Small intestine (tissue), 7 donors: ENCODE measurements at regions not wholly inside any gene's neighbourhood (a gene's known extent, or its start where the extent isn't known, plus 50 kb on each side); places are given as distances from the start of the nearest gene placed in this dataset.

ENCODE experiments used
- DNase-seq, 2 donors: peaks; one replicate each; pipeline versions ENCODE4 v3.0.0 to v3.0.0-alpha.2; 2013
- FAIRE-seq: peaks from 2 replicates; lab custom pipeline; 2012; peaks lifted over from hg19 to GRCh38; lab: Jason Lieb, UNC
- H3K27ac ChIP-seq, 3 donors: one replicate each; pipeline ENCODE4 v1.5.1; 2013; ENCODE audit warnings: low read length in 2 of 3, mild to moderate bottlenecking in 2 of 3, control low read depth in 1 of 3, inconsistent platforms in 1 of 3, low read depth in 1 of 3, moderate library complexity in 1 of 3
- H3K27me3 ChIP-seq, 3 donors: one replicate each; pipeline ENCODE4 v1.6.1; 2013; ENCODE audit warnings: low read length in 3 of 3, inconsistent platforms in 1 of 3; ENCODE audit not compliant: control insufficient read depth in 3 of 3, insufficient read depth in 3 of 3
- H3K36me3 ChIP-seq, 3 donors: one replicate each; pipeline ENCODE4 v1.6.1; 2013; ENCODE audit warnings: low read length in 3 of 3, inconsistent platforms in 1 of 3, low read depth in 1 of 3, mild to moderate bottlenecking in 1 of 3, moderate library complexity in 1 of 3; ENCODE audit not compliant: control insufficient read depth in 3 of 3, insufficient read depth in 2 of 3
- H3K4me1 ChIP-seq, 3 donors: one replicate each; pipeline ENCODE4 v1.6.1; 2013; ENCODE audit warnings: low read length in 2 of 3, inconsistent platforms in 1 of 3, low read depth in 1 of 3, mild to moderate bottlenecking in 1 of 3, moderate library complexity in 1 of 3; ENCODE audit not compliant: control insufficient read depth in 3 of 3, insufficient read depth in 2 of 3
- H3K4me3 ChIP-seq, 3 donors: one replicate each; pipeline ENCODE4 v1.5.1; 2013; ENCODE audit warnings: low read length in 3 of 3, control low read depth in 1 of 3, inconsistent platforms in 1 of 3, low read depth in 1 of 3, mild to moderate bottlenecking in 1 of 3, moderate library complexity in 1 of 3
- H3K9me3 ChIP-seq, 2 donors: one replicate each; pipeline ENCODE4 v1.6.1; 2013; ENCODE audit warnings: low read depth in 1 of 2, low read length in 1 of 2; ENCODE audit not compliant: control insufficient read depth in 2 of 2, insufficient read depth in 1 of 2
- WGBS, 3 donors: extraction: QIAGEN DNeasy Blood & Tissue Kit; methylation state at CpG; one replicate each; pipeline ENCODE4 v1.1.7; 2013; 5-methylcytosine and 5-hydroxymethylcytosine counted together
- donor health status: healthy with polysubstance abuse.
- donor health status: control.
- donor health status: control.
- donor health status: Bipolar disorder and iron deficiency.
- donor health status: healthy.

DNA sequence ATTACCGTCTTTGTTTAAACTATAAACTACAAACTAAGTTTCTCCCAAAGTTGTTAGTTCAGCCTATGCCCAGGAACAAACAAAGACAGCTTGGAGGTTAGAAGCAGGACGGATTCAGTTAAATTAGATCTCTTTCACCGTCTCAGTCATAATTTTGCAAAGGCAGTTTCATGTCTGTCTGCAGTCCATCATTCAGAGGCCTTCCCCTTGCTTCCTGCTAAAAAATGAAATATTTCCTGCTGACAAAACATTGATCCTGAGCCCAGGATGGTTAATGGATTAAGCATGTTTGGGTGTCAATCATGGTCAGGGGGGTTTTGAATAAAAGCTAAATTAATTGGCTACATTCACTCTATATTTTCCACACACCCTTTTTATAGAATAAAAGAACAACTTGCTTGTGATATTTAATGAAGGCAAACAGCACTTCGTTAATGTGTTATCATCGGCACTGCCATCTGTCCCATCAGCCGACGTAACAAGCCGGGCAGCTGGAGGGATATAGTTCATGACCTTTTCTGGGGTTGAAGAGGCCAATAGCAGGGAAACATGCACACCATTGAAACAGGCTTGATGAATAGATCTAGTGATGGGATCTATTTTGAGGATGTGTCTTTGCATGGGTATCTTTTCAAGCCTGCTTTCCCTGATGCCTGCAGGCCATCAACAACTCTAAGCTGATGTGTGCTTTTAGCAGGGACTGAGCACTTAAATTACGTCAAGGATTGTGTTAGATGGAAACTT lies 521.3 kb upstream of the TMEM132C start:
- no peaks in the 10 kb centered on the region for H3K36me3 ChIP-seq
- H3K27me3 ChIP-seq, result no peaks in the 10 kb centered on the region
- H3K4me1 ChIP-seq, result no peaks in the 10 kb centered on the region
- no peaks in the 10 kb centered on the region for H3K9me3 ChIP-seq
- H3K27ac ChIP-seq, result no peak overlapping the region
- WGBS, 3 donors, result 73 to 82% (median 76%) methylated on average over 9 of the region's 9 CpGs
- DNase-seq (no peak), FAIRE-seq (no peak)
- H3K4me3 ChIP-seq, result no peak overlapping the region

DNA sequence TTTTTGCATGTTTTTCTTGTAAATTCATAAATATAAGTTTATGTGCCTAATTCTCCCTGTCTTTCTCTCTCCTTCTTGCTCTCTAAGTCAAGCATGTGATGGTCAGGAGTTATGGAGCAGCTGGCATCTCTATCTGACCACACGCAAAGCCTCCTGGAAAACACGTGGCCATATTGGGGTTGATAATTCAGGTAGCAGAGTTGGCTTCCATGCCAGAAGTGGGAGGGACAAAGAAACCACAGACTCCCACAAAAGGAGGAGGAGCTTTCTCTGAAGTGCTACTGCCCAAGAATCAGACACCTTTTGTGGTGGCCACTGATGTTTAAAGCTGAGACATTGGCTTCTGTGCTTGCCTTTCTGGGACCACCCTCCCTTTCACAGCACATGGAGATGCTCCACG lies 517.6 kb upstream of the TMEM132C start:
- H3K36me3 ChIP-seq, result no peaks in the 10 kb centered on the region
- H3K27ac ChIP-seq, result no peak overlapping the region
- no peak for FAIRE-seq
- WGBS, 3 donors, result 65 to 76% (median 75%) methylated on average over 3 of the region's 3 CpGs
- H3K4me3 ChIP-seq, result no peak overlapping the region
- no peaks in the 10 kb centered on the region for H3K27me3 ChIP-seq
- no peak for DNase-seq
- H3K4me1 ChIP-seq, result no peaks in the 10 kb centered on the region
- no peaks in the 10 kb centered on the region for H3K9me3 ChIP-seq

DNA sequence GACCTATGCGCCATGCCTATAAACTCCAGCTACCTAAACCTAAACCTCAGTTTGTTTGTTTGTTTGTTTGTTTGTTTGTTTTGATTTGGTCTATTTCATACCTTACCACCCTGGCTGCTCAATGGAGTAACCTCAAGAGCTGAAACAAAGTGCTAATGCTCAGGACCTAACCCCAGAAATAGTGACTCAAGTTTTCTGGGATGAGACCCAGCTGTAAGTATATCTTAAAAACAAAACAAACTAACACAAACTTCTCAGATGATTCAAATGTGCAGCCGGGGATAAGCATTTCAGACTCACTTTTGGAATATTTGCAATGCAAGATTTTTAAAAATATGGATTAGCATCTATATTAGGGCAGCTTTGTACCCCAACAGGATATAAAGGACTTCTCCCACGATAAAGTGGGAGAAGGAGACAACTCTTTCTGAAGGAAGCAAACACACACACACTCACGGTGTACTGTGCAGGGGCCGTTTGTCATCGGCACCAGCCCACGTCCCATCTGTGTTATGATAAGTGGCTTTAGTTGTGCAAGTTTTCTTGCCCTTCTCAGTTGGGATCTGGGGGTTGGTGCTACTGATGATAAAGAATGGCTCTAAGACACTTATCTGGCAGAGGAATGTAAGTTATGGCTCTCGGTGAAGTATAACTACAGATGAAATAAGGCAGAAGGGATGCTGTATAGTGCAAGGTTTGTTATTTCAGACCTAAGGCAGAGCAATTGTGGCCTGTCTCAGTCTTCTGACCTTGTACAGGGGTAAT lies 516.7 kb upstream of the TMEM132C start:
- no peak for DNase-seq
- H3K9me3 ChIP-seq, result no peaks in the 10 kb centered on the region
- 58 to 67% (median 65%) methylated on average over 8 of the region's 8 CpGs for WGBS, 3 donors
- H3K4me3 ChIP-seq, result no peak overlapping the region
- no peaks in the 10 kb centered on the region for H3K36me3 ChIP-seq
- no peaks in the 10 kb centered on the region for H3K4me1 ChIP-seq
- no peak for FAIRE-seq
- no peaks in the 10 kb centered on the region for H3K27me3 ChIP-seq
- H3K27ac ChIP-seq, result no peak overlapping the region

DNA sequence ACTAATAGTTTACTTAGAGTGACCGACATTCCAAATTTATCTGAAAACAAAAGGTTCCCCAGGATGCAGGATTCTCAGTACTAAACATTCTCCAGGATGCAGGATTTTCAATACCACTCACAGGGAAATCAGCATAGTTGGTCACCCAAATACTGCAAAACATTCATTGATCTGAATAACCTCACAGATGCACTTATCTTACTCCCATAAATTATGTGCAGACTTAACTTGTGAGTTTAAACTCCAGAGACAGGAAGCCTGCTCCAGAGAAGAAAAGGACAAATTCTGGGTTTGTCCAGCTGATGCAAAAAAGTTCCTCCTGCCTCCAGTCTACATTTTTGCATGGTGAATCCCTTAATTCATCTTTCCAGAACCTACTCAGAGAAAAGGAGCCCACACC lies 514.2 kb upstream of the TMEM132C start:
- 39 to 48% (median 46%) methylated on average over 1 of the region's 1 CpG for WGBS, 3 donors
- Histone ChIP-seq H3K4me3 (no peak overlapping the region), H3K27ac (no peak overlapping the region), H3K4me1 (no peaks in the 10 kb centered on the region), H3K36me3 (no peaks in the 10 kb centered on the region), H3K9me3 (no peaks in the 10 kb centered on the region), H3K27me3 (no peaks in the 10 kb centered on the region)
- no peak for DNase-seq
- FAIRE-seq, result no peak

DNA sequence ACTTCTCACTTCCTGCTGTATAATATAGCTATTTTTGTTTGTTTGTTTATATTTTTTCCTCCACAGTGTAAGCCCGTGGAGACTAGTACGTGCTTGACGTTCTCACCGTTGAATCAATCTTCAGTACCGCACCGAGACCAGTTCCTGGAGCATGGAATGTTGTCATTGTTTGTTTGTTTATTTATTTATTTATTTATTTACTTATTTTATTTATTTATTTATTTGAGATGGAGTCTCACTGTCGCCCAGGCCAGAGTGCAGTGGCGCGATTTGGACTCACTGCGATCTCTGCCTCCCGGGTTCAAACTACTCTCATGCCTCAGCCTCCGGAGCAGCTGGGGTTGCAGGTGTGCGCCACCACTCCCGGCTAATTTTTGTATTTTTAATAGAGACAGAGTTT lies 506.6 kb upstream of the TMEM132C start:
- Histone ChIP-seq H3K4me3 (no peak overlapping the region), H3K4me1 (no peaks in the 10 kb centered on the region), H3K9me3 (peaks cover 6 to 22% of the 10 kb centered on the region in 2 donors), H3K36me3 (no peaks in the 10 kb centered on the region), H3K27ac (no peak overlapping the region), H3K27me3 (no peaks in the 10 kb centered on the region)
- no peak for DNase-seq
- no peak for FAIRE-seq
- 94 to 97% (median 96%) methylated on average over 14 of the region's 14 CpGs for WGBS, 3 donors

DNA sequence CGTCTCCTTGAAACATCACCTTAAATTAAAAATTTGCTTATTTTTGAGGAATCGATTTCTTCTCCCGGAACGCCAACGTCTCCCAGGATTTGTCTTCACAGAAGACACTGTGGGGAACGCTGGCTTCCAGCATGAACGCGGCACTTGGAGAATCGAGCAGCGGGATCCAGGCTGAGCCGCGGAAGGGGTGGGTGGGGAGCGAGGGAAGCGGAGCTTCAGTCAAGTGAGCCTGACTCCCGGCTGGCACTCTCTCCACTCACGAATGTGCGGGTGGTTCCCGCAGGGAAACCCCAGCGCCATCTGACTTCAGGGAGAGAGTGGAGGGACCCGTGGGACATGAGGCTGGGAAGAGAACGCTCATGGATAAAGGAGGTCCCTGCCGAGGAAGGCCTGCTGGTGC lies 506.0 kb upstream of the TMEM132C start:
- FAIRE-seq (no peak), DNase-seq (no peak)
- Histone ChIP-seq H3K4me1 (no peaks in the 10 kb centered on the region), H3K27ac (no peak overlapping the region), H3K27me3 (no peaks in the 10 kb centered on the region), H3K4me3 (no peak overlapping the region), H3K36me3 (no peaks in the 10 kb centered on the region), H3K9me3 (peaks cover 6 to 22% of the 10 kb centered on the region in 2 donors)
- WGBS, 3 donors, result 94 to 95% (median 94%) methylated on average over 22 of the region's 22 CpGs

DNA sequence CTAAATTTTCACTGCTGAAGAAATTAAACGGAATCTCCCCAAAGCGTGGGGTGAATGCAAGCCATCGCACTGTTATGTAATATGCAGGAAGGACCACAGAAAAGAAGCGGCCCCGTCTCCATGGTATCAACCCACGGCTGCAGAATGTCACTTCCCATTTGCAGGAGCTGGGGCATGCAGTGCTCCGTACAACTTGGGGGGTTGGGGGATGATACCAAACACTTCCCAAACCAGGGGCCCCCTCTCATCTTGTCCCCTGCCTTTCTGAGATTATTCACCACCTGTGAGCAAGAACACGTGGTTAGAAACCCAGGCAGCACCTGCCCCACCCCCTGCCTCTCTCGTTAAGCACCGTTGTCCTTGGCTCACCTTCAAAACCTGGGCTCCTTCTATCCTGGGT lies 505.1 kb upstream of the TMEM132C start:
- Histone ChIP-seq H3K4me1 (no peaks in the 10 kb centered on the region), H3K27me3 (no peaks in the 10 kb centered on the region), H3K36me3 (no peaks in the 10 kb centered on the region), H3K9me3 (peaks cover 6 to 22% of the 10 kb centered on the region in 2 donors), H3K27ac (no peak overlapping the region), H3K4me3 (no peak overlapping the region)
- 47 to 71% (median 56%) methylated on average over 10 of the region's 10 CpGs for WGBS, 3 donors
- FAIRE-seq (no peak), DNase-seq (no peak)

DNA sequence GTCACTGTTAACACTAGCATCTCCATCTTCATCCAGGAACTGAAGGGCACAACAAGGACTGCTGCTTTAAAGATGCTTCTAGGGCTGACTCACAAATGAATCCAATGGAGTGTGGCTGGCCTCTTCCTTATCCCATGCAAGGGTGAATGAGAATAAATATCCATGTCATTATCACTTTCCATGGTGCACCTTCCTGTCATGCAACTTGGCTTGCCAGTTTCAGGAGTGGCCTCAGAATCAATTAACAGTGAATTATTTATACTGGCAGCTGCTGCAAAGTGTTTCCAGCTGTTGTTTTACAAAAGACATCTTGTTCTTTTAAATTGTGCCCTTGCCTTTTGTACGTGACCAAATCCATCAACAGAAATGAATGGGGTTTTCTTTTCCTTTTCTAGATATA lies 499.3 kb upstream of the TMEM132C start:
- WGBS, 3 donors, result 52 to 77% (median 72%) methylated on average over 1 of the region's 1 CpG
- FAIRE-seq, result no peak

More for the DNA sequence above, 499.3 kb upstream of the TMEM132C start:
- no peak overlapping the region for H3K27ac ChIP-seq
- no peak for DNase-seq
- no peaks in the 10 kb centered on the region for H3K27me3 ChIP-seq
- H3K9me3 ChIP-seq, result peaks cover 4 to 14% of the 10 kb centered on the region in 2 donors
- no peaks in the 10 kb centered on the region for H3K4me1 ChIP-seq
- H3K36me3 ChIP-seq, result no peaks in the 10 kb centered on the region
- no peak overlapping the region for H3K4me3 ChIP-seq
